ENCODE measurements at regions not wholly inside any gene's neighbourhood (a gene's known extent, or its start where the extent isn't known, plus 50 kb on each side); places are given as distances from the start of the nearest gene placed in this dataset.

DNA sequence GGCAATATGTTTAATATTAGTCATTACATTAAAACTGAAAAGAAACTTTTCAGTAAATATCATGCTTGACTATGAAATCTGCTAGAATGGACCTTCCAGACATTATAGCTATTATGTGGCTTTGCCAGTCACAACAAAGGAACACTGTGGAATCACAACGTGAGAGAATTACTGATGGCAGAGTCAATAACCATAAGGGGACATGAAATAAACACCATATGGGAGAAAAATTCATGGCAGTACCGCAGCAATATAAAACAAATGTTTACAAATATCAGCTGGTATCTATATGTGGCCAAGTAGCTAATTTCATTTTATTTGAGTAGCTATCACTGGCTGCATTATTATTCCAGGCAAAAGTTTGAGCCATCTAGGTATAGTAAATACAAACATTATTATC is 1818.6 kb downstream of the PCDH9 start:
- H3K36me3 Mint-ChIP-seq, result no peaks in the 10 kb centered on the region
- ChIA-PET CTCF (no interaction called here), POLR2A (no interaction called here)
- no peaks in the 10 kb centered on the region for H3K9me3 Mint-ChIP-seq
- ATAC-seq (no peak), DNase-seq (ENCODE audit: low spot score) (no peak)
- TF ChIP-seq JAZF1 (CRISPR knock-in tag; IDR thresholded peaks at IDR 0.05), result no peak
- TF ChIP-seq PRRX2 (CRISPR knock-in tag; IDR thresholded peaks at IDR 0.05), result no peak
- TF ChIP-seq ZNF232 (CRISPR knock-in tag; IDR thresholded peaks at IDR 0.05), result no peak
- TF ChIP-seq GABPB1 (CRISPR knock-in tag; IDR thresholded peaks at IDR 0.05), result no peak
- TF ChIP-seq NFE2L1 (CRISPR knock-in tag; IDR thresholded peaks at IDR 0.05), result no peak
- TF ChIP-seq ZNF416 (CRISPR knock-in tag; IDR thresholded peaks at IDR 0.05), result no peak
- TF ChIP-seq ELF4 (CRISPR knock-in tag; IDR thresholded peaks at IDR 0.05; ENCODE audit: low read depth), result no peak
- no peak for TF ChIP-seq ETV6 (CRISPR knock-in tag; IDR thresholded peaks at IDR 0.05)
- TF ChIP-seq, protein P1, sequence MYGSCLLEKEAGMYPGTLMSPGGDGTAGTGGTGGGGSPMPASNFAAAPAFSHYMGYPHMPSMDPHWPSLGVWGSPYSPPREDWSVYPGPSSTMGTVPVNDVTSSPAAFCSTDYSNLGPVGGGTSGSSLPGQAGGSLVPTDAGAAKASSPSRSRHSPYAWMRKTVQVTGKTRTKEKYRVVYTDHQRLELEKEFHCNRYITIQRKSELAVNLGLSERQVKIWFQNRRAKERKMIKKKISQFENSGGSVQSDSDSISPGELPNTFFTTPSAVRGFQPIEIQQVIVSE (CRISPR knock-in tag; IDR thresholded peaks at IDR 0.05; ENCODE audit: borderline replicate concordance), result no peak
- TF ChIP-seq, protein P2, sequence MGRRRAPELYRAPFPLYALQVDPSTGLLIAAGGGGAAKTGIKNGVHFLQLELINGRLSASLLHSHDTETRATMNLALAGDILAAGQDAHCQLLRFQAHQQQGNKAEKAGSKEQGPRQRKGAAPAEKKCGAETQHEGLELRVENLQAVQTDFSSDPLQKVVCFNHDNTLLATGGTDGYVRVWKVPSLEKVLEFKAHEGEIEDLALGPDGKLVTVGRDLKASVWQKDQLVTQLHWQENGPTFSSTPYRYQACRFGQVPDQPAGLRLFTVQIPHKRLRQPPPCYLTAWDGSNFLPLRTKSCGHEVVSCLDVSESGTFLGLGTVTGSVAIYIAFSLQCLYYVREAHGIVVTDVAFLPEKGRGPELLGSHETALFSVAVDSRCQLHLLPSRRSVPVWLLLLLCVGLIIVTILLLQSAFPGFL (CRISPR knock-in tag; IDR thresholded peaks at IDR 0.05; ENCODE audit: borderline replicate concordance), result no peak
- TF ChIP-seq, protein P3, sequence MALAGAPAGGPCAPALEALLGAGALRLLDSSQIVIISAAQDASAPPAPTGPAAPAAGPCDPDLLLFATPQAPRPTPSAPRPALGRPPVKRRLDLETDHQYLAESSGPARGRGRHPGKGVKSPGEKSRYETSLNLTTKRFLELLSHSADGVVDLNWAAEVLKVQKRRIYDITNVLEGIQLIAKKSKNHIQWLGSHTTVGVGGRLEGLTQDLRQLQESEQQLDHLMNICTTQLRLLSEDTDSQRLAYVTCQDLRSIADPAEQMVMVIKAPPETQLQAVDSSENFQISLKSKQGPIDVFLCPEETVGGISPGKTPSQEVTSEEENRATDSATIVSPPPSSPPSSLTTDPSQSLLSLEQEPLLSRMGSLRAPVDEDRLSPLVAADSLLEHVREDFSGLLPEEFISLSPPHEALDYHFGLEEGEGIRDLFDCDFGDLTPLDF (CRISPR knock-in tag; IDR thresholded peaks at IDR 0.05), result no peak
- no peak overlapping the region for H3K27ac Mint-ChIP-seq
- peaks cover 15% of the 10 kb centered on the region for H3K4me1 Mint-ChIP-seq
- H3K4me3 Mint-ChIP-seq, result no peak overlapping the region
- H3K27me3 Mint-ChIP-seq (ENCODE audit: low read depth), result no peaks in the 10 kb centered on the region

DNA sequence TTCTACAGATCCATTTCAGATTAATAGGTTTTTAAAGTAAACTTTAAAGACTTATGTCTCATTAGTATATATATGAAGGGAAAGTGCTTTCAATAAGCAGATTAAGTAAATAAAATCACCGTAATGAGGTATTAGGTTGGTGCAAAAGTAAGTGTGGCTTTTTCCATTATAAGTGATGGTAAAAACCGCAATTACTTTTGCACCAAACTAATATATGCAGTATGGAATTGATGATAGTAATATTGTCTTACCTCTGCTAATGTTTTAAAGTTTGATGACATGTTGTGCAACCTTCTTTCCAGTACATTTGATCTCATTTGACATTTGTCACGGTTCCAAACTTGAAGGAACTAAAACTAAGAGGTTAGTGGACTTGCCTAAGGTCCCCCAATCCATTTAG is 1819.3 kb downstream of the PCDH9 start:
- Mint-ChIP-seq H3K36me3 (no peaks in the 10 kb centered on the region), H3K27ac (no peak overlapping the region), H3K9me3 (no peaks in the 10 kb centered on the region), H3K4me1 (peaks cover 15% of the 10 kb centered on the region), H3K27me3 (ENCODE audit: low read depth) (no peaks in the 10 kb centered on the region), H3K4me3 (no peak overlapping the region)
- CTCF ChIA-PET, result no interaction called here
- no peak for DNase-seq (ENCODE audit: low spot score)
- TF ChIP-seq NFATC4 (CRISPR knock-in tag; IDR thresholded peaks at IDR 0.05), result no peak
- POLR2A ChIA-PET, result no interaction called here
- no peak for ATAC-seq

DNA sequence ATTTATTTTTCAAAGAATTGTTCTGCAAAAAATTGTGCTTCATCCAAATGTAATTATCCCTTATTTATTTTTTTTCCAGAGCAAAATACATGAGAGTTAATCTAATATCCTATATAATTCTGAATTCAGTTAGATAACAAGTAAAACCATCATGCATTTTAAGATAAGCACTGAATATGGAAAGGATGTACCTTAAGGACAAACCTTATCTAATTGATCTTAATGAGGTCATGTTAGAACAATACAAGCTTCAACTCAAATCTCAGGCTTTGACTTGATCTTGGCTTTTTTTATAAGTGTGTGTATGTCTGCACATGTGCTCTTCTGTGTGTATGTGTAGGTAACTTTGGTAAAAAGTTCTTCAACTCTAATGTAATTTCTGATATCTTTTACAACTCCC is 1828.8 kb downstream of the PCDH9 start:
- ChIA-PET POLR2A (no interaction called here), CTCF (no interaction called here)
- Mint-ChIP-seq H3K4me1 (peaks cover 7% of the 10 kb centered on the region), H3K27me3 (ENCODE audit: low read depth) (no peaks in the 10 kb centered on the region), H3K4me3 (no peak overlapping the region), H3K36me3 (no peaks in the 10 kb centered on the region), H3K9me3 (no peaks in the 10 kb centered on the region), H3K27ac (no peak overlapping the region)
- ATAC-seq (no peak), DNase-seq (ENCODE audit: low spot score) (no peak)
- no peak for TF ChIP-seq MYBL2 (CRISPR knock-in tag; IDR thresholded peaks at IDR 0.05)
- no peak for TF ChIP-seq ATF1 (CRISPR knock-in tag; IDR thresholded peaks at IDR 0.05)
- no peak for TF ChIP-seq GTF2I (CRISPR knock-in tag; conservative IDR thresholded peaks at IDR 0.05)
- TF ChIP-seq GRHL2 (CRISPR knock-in tag; IDR thresholded peaks at IDR 0.05; ENCODE audit: insufficient replicate concordance, severe bottlenecking), result no peak
- TF ChIP-seq, protein P4, sequence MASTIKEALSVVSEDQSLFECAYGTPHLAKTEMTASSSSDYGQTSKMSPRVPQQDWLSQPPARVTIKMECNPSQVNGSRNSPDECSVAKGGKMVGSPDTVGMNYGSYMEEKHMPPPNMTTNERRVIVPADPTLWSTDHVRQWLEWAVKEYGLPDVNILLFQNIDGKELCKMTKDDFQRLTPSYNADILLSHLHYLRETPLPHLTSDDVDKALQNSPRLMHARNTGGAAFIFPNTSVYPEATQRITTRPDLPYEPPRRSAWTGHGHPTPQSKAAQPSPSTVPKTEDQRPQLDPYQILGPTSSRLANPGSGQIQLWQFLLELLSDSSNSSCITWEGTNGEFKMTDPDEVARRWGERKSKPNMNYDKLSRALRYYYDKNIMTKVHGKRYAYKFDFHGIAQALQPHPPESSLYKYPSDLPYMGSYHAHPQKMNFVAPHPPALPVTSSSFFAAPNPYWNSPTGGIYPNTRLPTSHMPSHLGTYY (CRISPR knock-in tag; IDR thresholded peaks at IDR 0.05), result no peak
- TF ChIP-seq, protein P5, sequence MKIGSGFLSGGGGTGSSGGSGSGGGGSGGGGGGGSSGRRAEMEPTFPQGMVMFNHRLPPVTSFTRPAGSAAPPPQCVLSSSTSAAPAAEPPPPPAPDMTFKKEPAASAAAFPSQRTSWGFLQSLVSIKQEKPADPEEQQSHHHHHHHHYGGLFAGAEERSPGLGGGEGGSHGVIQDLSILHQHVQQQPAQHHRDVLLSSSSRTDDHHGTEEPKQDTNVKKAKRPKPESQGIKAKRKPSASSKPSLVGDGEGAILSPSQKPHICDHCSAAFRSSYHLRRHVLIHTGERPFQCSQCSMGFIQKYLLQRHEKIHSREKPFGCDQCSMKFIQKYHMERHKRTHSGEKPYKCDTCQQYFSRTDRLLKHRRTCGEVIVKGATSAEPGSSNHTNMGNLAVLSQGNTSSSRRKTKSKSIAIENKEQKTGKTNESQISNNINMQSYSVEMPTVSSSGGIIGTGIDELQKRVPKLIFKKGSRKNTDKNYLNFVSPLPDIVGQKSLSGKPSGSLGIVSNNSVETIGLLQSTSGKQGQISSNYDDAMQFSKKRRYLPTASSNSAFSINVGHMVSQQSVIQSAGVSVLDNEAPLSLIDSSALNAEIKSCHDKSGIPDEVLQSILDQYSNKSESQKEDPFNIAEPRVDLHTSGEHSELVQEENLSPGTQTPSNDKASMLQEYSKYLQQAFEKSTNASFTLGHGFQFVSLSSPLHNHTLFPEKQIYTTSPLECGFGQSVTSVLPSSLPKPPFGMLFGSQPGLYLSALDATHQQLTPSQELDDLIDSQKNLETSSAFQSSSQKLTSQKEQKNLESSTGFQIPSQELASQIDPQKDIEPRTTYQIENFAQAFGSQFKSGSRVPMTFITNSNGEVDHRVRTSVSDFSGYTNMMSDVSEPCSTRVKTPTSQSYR (CRISPR knock-in tag; IDR thresholded peaks at IDR 0.05), result no peak
- no peak for TF ChIP-seq ELF4 (CRISPR knock-in tag; IDR thresholded peaks at IDR 0.05; ENCODE audit: low read depth)
- TF ChIP-seq, protein P3 (CRISPR knock-in tag; IDR thresholded peaks at IDR 0.05), result no peak
- no peak for TF ChIP-seq ETV6 (CRISPR knock-in tag; IDR thresholded peaks at IDR 0.05)
- TF ChIP-seq, protein P6, sequence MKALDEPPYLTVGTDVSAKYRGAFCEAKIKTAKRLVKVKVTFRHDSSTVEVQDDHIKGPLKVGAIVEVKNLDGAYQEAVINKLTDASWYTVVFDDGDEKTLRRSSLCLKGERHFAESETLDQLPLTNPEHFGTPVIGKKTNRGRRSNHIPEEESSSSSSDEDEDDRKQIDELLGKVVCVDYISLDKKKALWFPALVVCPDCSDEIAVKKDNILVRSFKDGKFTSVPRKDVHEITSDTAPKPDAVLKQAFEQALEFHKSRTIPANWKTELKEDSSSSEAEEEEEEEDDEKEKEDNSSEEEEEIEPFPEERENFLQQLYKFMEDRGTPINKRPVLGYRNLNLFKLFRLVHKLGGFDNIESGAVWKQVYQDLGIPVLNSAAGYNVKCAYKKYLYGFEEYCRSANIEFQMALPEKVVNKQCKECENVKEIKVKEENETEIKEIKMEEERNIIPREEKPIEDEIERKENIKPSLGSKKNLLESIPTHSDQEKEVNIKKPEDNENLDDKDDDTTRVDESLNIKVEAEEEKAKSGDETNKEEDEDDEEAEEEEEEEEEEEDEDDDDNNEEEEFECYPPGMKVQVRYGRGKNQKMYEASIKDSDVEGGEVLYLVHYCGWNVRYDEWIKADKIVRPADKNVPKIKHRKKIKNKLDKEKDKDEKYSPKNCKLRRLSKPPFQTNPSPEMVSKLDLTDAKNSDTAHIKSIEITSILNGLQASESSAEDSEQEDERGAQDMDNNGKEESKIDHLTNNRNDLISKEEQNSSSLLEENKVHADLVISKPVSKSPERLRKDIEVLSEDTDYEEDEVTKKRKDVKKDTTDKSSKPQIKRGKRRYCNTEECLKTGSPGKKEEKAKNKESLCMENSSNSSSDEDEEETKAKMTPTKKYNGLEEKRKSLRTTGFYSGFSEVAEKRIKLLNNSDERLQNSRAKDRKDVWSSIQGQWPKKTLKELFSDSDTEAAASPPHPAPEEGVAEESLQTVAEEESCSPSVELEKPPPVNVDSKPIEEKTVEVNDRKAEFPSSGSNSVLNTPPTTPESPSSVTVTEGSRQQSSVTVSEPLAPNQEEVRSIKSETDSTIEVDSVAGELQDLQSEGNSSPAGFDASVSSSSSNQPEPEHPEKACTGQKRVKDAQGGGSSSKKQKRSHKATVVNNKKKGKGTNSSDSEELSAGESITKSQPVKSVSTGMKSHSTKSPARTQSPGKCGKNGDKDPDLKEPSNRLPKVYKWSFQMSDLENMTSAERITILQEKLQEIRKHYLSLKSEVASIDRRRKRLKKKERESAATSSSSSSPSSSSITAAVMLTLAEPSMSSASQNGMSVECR (CRISPR knock-in tag; IDR thresholded peaks at IDR 0.05; ENCODE audit: borderline replicate concordance), result no peak
